Cardiac septum (tissue), 1 donor: ENCODE measurements at regions not wholly inside any gene's neighbourhood (a gene's known extent, or its start where the extent isn't known, plus 50 kb on each side); places are given as distances from the start of the nearest gene placed in this dataset.
"Not testable (repeated sequence)": the region's sequence is repeated elsewhere in the genome, so short reads cannot be mapped to it uniquely, and the experiment has no call there.

Experiments used
- DNase-seq: peaks from one replicate; pipeline ENCODE4 v3.0.0-alpha.2; 2020; ENCODE audit warnings: low spot score
- intact Hi-C: fragments of 100-400 bp; cut with DNase I; formaldehyde crosslinking; loops from one replicate; pipeline ENCODE4 v1.14.0; 2022
- donor health status: DM: no; HTN: no; CAD: no.

GRCh38 chr5:101677961-101678360 lies 618.1 kb downstream of the SLCO4C1 start:
- intact Hi-C loops = no loop called here

GRCh38 chr5:101676646-101677045 lies 619.4 kb downstream of the SLCO4C1 start:
- no peak for DNase-seq
- intact Hi-C loops = no loop called here

More at GRCh38 chr5:101677961-101678360, 618.1 kb downstream of the SLCO4C1 start:
- DNase-seq = no peak

GRCh38 chr5:101675510-101676219 lies 620.4 kb downstream of the SLCO4C1 start:
- intact Hi-C loops = no loop called here
- DNase-seq = no peak

- DNase-seq = no peak
- intact Hi-C loops = no loop called here
Observed at GRCh38 chr5:101673120-101673519, 623.0 kb downstream of the SLCO4C1 start.

- no peak for DNase-seq
- intact Hi-C loops = no loop called here
Observed at GRCh38 chr5:101664071-101664791, 631.9 kb downstream of the SLCO4C1 start.

- intact Hi-C loops = no loop called here
- DNase-seq = no peak
Observed at GRCh38 chr5:101663543-101663942, 632.5 kb downstream of the SLCO4C1 start.

GRCh38 chr5:101662263-101662662 lies 633.8 kb downstream of the SLCO4C1 start:
- no peak for DNase-seq
- intact Hi-C loops = no loop called here

GRCh38 chr5:101658433-101658832 lies 637.7 kb downstream of the SLCO4C1 start:
- DNase-seq = no peak

GRCh38 chr5:101653996-101654395 lies 642.1 kb downstream of the SLCO4C1 start:
- no peak for DNase-seq
- intact Hi-C loops = no loop called here

More at GRCh38 chr5:101658433-101658832, 637.7 kb downstream of the SLCO4C1 start:
- intact Hi-C loops = no loop called here

- intact Hi-C loops = no loop called here
- DNase-seq = no peak
Observed at GRCh38 chr5:101647861-101648260, 648.2 kb downstream of the SLCO4C1 start.

GRCh38 chr5:101643794-101644193 lies 652.3 kb downstream of the SLCO4C1 start:
- intact Hi-C loops = no loop called here
- no peak for DNase-seq

GRCh38 chr5:101637599-101637998 lies 658.5 kb downstream of the SLCO4C1 start:
- DNase-seq = no peak
- intact Hi-C loops = no loop called here

- intact Hi-C loops, DNase-seq: not testable (repeated sequence)
Observed at GRCh38 chr5:101627770-101628169, 668.3 kb downstream of the SLCO4C1 start.

- intact Hi-C loops = no loop called here
Observed at GRCh38 chr5:101626572-101626971, 669.5 kb downstream of the SLCO4C1 start.

GRCh38 chr5:101611039-101611438 lies 685.0 kb downstream of the SLCO4C1 start:
- no peak for DNase-seq
- intact Hi-C loops = no loop called here

More at GRCh38 chr5:101626572-101626971, 669.5 kb downstream of the SLCO4C1 start:
- DNase-seq = no peak

GRCh38 chr5:101608322-101608721 lies 687.8 kb downstream of the SLCO4C1 start:
- no peak for DNase-seq
- intact Hi-C loops = no loop called here

- intact Hi-C loops = no loop called here
Observed at GRCh38 chr5:101605700-101606099, 690.4 kb downstream of the SLCO4C1 start.

GRCh38 chr5:101600614-101601013 lies 695.5 kb downstream of the SLCO4C1 start:
- intact Hi-C loops = no loop called here

More at GRCh38 chr5:101605700-101606099, 690.4 kb downstream of the SLCO4C1 start:
- DNase-seq = no peak

GRCh38 chr5:101590384-101590783 lies 687.3 kb upstream of the ST8SIA4 start:
- no peak for DNase-seq

More at GRCh38 chr5:101600614-101601013, 695.5 kb downstream of the SLCO4C1 start:
- DNase-seq = no peak

GRCh38 chr5:101585366-101585765 lies 682.3 kb upstream of the ST8SIA4 start:
- intact Hi-C loops = no loop called here
- DNase-seq = no peak

More at GRCh38 chr5:101590384-101590783, 687.3 kb upstream of the ST8SIA4 start:
- intact Hi-C loops = no loop called here

- DNase-seq = no peak
- intact Hi-C loops = no loop called here
Observed at GRCh38 chr5:101580591-101580990, 677.5 kb upstream of the ST8SIA4 start.
